OCI-LY7 (cell line): ENCODE measurements at regions not wholly inside any gene's neighbourhood (a gene's known extent, or its start where the extent isn't known, plus 50 kb on each side); places are given as distances from the start of the nearest gene placed in this dataset.

Source experiments
- BruUV-seq: library from RNA; stranded (reverse); fragments of 400-500 nt; replicated peaks from 2 replicates; lab custom pipeline; 2021; lab: Mats Ljungman, UMichigan
- CTCF ChIA-PET: fragments of 300-600 bp; sonication (Branson Sonifier 250); formaldehyde crosslinking; loops from one replicate; lab custom pipeline; 2022; ENCODE audit warnings: antibody characterized with exemption; ENCODE audit not compliant: unreplicated experiment; lab: Charles Lee
- POLR2A ChIA-PET: fragments of 300-600 bp; sonication (Branson Sonifier 250); formaldehyde crosslinking; loops from one replicate; lab custom pipeline; 2022; ENCODE audit warnings: antibody characterized with exemption; lab: Charles Lee
- DNase-seq: peaks from one replicate; pipeline ENCODE4 v3.0.0-alpha.2; 2015; ENCODE audit warnings: low spot score
- H2AFZ ChIP-seq: fragments of 200-600 bp; sonication (generic), shearing (Covaris generic); 2 replicates; pipeline ENCODE4 v1.6.1; 2014; ENCODE audit warnings: mild to moderate bottlenecking, antibody characterized with exemption, low read length, moderate library complexity
- H3K27ac ChIP-seq: fragments of 200-600 bp; sonication (generic); 2 replicates; pipeline ENCODE4 v1.5.1; 2014; ENCODE audit warnings: mixed run types, low read depth, mild to moderate bottlenecking, moderate library complexity, low read length, inconsistent platforms; ENCODE audit not compliant: poor library complexity, severe bottlenecking
- H3K36me3 ChIP-seq: fragments of 200-600 bp; sonication (generic); 2 replicates; pipeline ENCODE4 v1.6.1; 2014; ENCODE audit warnings: mild to moderate bottlenecking, antibody characterized with exemption, low read length, moderate library complexity, mixed read lengths; ENCODE audit not compliant: insufficient read depth
- H3K4me1 ChIP-seq: fragments of 200-600 bp; sonication (generic); 2 replicates; pipeline ENCODE4 v1.5.1; 2014; ENCODE audit warnings: mild to moderate bottlenecking, low read length; ENCODE audit not compliant: insufficient read depth, poor library complexity, severe bottlenecking
- H3K4me2 ChIP-seq: fragments of 200-600 bp; sonication (generic); 2 replicates; pipeline ENCODE4 v1.6.1; 2014; ENCODE audit warnings: mild to moderate bottlenecking, low read length
- H3K4me3 ChIP-seq: fragments of 200-600 bp; sonication (generic); 2 replicates; pipeline ENCODE4 v1.5.1; 2014; ENCODE audit warnings: mild to moderate bottlenecking, low read depth, low read length; ENCODE audit not compliant: poor library complexity, severe bottlenecking
- H3K79me2 ChIP-seq: fragments of 200-600 bp; sonication (generic); 2 replicates; pipeline ENCODE4 v1.6.1; 2016; ENCODE audit warnings: low read depth, mild to moderate bottlenecking, low read length, moderate library complexity, mixed read lengths; ENCODE audit not compliant: insufficient read depth
- H3K9me2 ChIP-seq: fragments of 200-600 bp; sonication (generic); 2 replicates; pipeline ENCODE4 v1.6.1; 2016; ENCODE audit warnings: mild to moderate bottlenecking, low read length, mixed read lengths; ENCODE audit not compliant: insufficient read depth
- H3K9me3 ChIP-seq: fragments of 200-600 bp; sonication (generic); 2 replicates; pipeline ENCODE4 v1.6.1; 2014; ENCODE audit warnings: mild to moderate bottlenecking, mixed run types, low read length, mixed read lengths
- H4K20me1 ChIP-seq: fragments of 200-600 bp; sonication (generic); 2 replicates; pipeline ENCODE4 v1.6.1; 2014; ENCODE audit warnings: mild to moderate bottlenecking, antibody characterized with exemption, low read length, moderate library complexity, mixed read lengths; ENCODE audit not compliant: insufficient read depth
- EZH2phosphoT487 ChIP-seq: fragments of 200-600 bp; sonication (generic); IDR thresholded peaks from 2 replicates; pipeline ENCODE4 v1.6.1; 2018; ENCODE audit warnings: low read depth, borderline replicate concordance, mild to moderate bottlenecking, mixed run types, antibody characterized with exemption, low read length, moderate library complexity, mixed read lengths
- intact Hi-C: fragments of 100-400 bp; cut with micrococcal nuclease; formaldehyde crosslinking; loops from one replicate; pipeline ENCODE4 v1.10.0; 2022; ENCODE audit not compliant: unreplicated experiment
- TF ChIP-seq, protein P1 (sequence below): fragments of 200-600 bp; sonication (generic); conservative IDR thresholded peaks from 2 replicates; pipeline ENCODE4 v1.5.1; 2014; ENCODE audit warnings: mild to moderate bottlenecking, antibody characterized with exemption, low read length, moderate library complexity, mixed read lengths

- intact Hi-C loops, result no loop called here
- H3K27ac ChIP-seq, result no peak overlapping the region
- TF ChIP-seq, protein P1, sequence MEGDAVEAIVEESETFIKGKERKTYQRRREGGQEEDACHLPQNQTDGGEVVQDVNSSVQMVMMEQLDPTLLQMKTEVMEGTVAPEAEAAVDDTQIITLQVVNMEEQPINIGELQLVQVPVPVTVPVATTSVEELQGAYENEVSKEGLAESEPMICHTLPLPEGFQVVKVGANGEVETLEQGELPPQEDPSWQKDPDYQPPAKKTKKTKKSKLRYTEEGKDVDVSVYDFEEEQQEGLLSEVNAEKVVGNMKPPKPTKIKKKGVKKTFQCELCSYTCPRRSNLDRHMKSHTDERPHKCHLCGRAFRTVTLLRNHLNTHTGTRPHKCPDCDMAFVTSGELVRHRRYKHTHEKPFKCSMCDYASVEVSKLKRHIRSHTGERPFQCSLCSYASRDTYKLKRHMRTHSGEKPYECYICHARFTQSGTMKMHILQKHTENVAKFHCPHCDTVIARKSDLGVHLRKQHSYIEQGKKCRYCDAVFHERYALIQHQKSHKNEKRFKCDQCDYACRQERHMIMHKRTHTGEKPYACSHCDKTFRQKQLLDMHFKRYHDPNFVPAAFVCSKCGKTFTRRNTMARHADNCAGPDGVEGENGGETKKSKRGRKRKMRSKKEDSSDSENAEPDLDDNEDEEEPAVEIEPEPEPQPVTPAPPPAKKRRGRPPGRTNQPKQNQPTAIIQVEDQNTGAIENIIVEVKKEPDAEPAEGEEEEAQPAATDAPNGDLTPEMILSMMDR, result no peak
- no peak for TF ChIP-seq EZH2phosphoT487
- no peak overlapping the region for H3K4me3 ChIP-seq
- H3K4me2 ChIP-seq, result no peak overlapping the region
- H3K4me1 ChIP-seq, result no peaks in the 10 kb centered on the region
- BruUV-seq, result no TSS peak
- no peaks in the 10 kb centered on the region for H3K9me3 ChIP-seq
- H4K20me1 ChIP-seq, result no peaks in the 10 kb centered on the region
- no peaks in the 10 kb centered on the region for H3K36me3 ChIP-seq
- no peak for DNase-seq
- H3K9me2 ChIP-seq, result no peaks in the 10 kb centered on the region
- H2AFZ ChIP-seq, result no peak overlapping the region
- H3K79me2 ChIP-seq, result no peaks in the 10 kb centered on the region
- ChIA-PET POLR2A (no interaction called here), CTCF (no interaction called here)
Measured at GRCh38 chr15:81530271-81530691, 156.3 kb upstream of the TMC3 start.

DNA sequence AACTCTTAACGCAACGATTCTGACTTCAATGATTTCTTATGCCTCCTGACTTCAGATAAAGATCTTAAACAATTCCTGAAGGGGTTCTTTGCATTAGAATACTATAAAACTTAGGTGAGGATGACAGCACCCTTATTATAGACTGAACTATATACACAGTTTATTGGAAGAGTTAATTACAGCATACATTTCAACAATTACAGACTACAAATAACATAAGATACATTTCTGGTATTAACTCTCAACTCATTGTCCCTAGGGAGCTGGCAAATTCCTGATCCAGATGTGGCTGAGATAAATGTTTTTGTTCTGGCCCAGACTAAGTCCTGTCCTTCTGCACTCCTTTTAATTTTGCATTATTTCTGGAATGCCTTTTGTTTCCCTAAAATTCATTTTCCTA, 155.5 kb upstream of the TMC3 start:
- Histone ChIP-seq H4K20me1 (no peaks in the 10 kb centered on the region), H2AFZ (no peak overlapping the region), H3K27ac (no peak overlapping the region), H3K9me3 (no peaks in the 10 kb centered on the region), H3K4me1 (no peaks in the 10 kb centered on the region), H3K4me2 (no peak overlapping the region), H3K36me3 (no peaks in the 10 kb centered on the region), H3K9me2 (no peaks in the 10 kb centered on the region), H3K4me3 (no peak overlapping the region), H3K79me2 (no peaks in the 10 kb centered on the region)
- BruUV-seq, result no TSS peak
- CTCF ChIA-PET, result no interaction called here
- DNase-seq, result no peak
- intact Hi-C loops, result no loop called here
- POLR2A ChIA-PET, result no interaction called here
- no peak for TF ChIP-seq EZH2phosphoT487
- TF ChIP-seq, protein P1, result no peak

DNA sequence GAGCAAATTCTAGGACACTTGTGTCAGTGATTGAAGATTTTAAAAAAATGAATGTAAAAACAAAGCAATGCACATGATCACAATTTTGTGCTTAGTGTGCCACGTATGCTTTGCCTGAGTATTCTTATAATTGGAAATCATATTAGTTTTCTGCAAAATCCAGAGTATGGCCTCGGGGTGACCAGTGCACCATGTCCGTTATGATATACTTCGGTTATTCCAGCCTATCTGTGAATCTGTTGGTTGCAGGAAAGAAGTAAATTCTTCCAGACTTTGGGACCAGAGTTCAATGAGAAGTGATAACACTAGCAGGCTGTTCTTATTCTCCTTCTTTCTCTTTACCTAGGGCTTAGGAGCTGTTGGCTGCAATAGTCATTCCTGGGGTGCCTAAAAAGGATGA, 152.0 kb upstream of the TMC3 start:
- CTCF ChIA-PET, result no interaction called here
- no peaks in the 10 kb centered on the region for H3K4me1 ChIP-seq

More for the DNA sequence above, 152.0 kb upstream of the TMC3 start:
- Histone ChIP-seq H4K20me1 (no peaks in the 10 kb centered on the region), H3K27ac (no peak overlapping the region), H3K79me2 (no peaks in the 10 kb centered on the region), H3K9me2 (no peaks in the 10 kb centered on the region), H3K36me3 (no peaks in the 10 kb centered on the region), H3K4me3 (no peak overlapping the region), H2AFZ (no peak overlapping the region), H3K4me2 (no peak overlapping the region), H3K9me3 (no peaks in the 10 kb centered on the region)
- TF ChIP-seq, protein P1, result no peak
- TF ChIP-seq EZH2phosphoT487, result no peak
- POLR2A ChIA-PET, result no interaction called here
- intact Hi-C loops, result no loop called here
- DNase-seq, result no peak
- no TSS peak for BruUV-seq
